ENCODE measurements at regions not wholly inside any gene's neighbourhood (a gene's known extent, or its start where the extent isn't known, plus 50 kb on each side); places are given as distances from the start of the nearest gene placed in this dataset.
"Not testable (repeated sequence)": the region's sequence is repeated elsewhere in the genome, so short reads cannot be mapped to it uniquely, and the experiment has no call there.

GRCh38 chr9:15113288-15113687 is 193.7 kb downstream of the TTC39B start:
- DNase-seq = no peak

- DNase-seq = no peak
Measured at GRCh38 chr9:15111071-15111470, 195.9 kb downstream of the TTC39B start.

- peak; percentile 31 for DNase-seq
Measured at GRCh38 chr9:15104826-15105420, 194.7 kb upstream of the FREM1 start.

GRCh38 chr9:15103290-15103689 is 193.1 kb upstream of the FREM1 start:
- no peak for DNase-seq

GRCh38 chr9:15101095-15101494 is 190.9 kb upstream of the FREM1 start:
- peak; percentile 2 for DNase-seq

GRCh38 chr9:15100571-15100970 is 190.3 kb upstream of the FREM1 start:
- no peak for DNase-seq

- no peak for DNase-seq
Measured at GRCh38 chr9:15096972-15097371, 186.7 kb upstream of the FREM1 start.

- no peak for DNase-seq
Measured at GRCh38 chr9:15086778-15087324, 176.6 kb upstream of the FREM1 start.

GRCh38 chr9:15086156-15086763 is 176.0 kb upstream of the FREM1 start:
- DNase-seq = peak; percentile 2

GRCh38 chr9:15081021-15081753 is 171.0 kb upstream of the FREM1 start:
- DNase-seq = no peak

GRCh38 chr9:15080401-15080800 is 170.2 kb upstream of the FREM1 start:
- no peak for DNase-seq

- no peak for DNase-seq
Measured at GRCh38 chr9:15079989-15080388, 169.8 kb upstream of the FREM1 start.

GRCh38 chr9:15077946-15078729 is 167.9 kb upstream of the FREM1 start:
- no peak for DNase-seq

GRCh38 chr9:15073620-15074019 is 163.4 kb upstream of the FREM1 start:
- no peak for DNase-seq

GRCh38 chr9:15070716-15071115 is 160.5 kb upstream of the FREM1 start:
- no peak for DNase-seq

GRCh38 chr9:15069106-15069505 is 158.9 kb upstream of the FREM1 start:
- DNase-seq = no peak

GRCh38 chr9:15068261-15068660 is 158.0 kb upstream of the FREM1 start:
- DNase-seq = no peak

GRCh38 chr9:15059003-15059402 is 148.8 kb upstream of the FREM1 start:
- DNase-seq = no peak

GRCh38 chr9:15058236-15058635 is 148.0 kb upstream of the FREM1 start:
- no peak for DNase-seq

GRCh38 chr9:15055284-15055683 is 145.1 kb upstream of the FREM1 start:
- DNase-seq = not testable (repeated sequence)

- no peak for DNase-seq
Measured at GRCh38 chr9:15048772-15049171, 138.5 kb upstream of the FREM1 start.

GRCh38 chr9:15047028-15047551 is 136.9 kb upstream of the FREM1 start:
- DNase-seq = no peak

- DNase-seq = no peak
Measured at GRCh38 chr9:15033316-15033715, 123.1 kb upstream of the FREM1 start.

Data from NCI-H345 (cell line).